Ovary (tissue), 7 donors: ENCODE measurements at regions not wholly inside any gene's neighbourhood (a gene's known extent, or its start where the extent isn't known, plus 50 kb on each side); places are given as distances from the start of the nearest gene placed in this dataset.

Experiments
- DNase-seq, 5 donors: peaks; one replicate each; pipeline ENCODE4 v3.0.0-alpha.2; 2019 to 2020
- H3K27ac ChIP-seq, 2 donors: fragments of 200-600 bp; one replicate each; pipeline versions ENCODE4 v1.5.1 to v1.8.0; 2019 to 2022
- H3K27me3 ChIP-seq: fragments of 200-600 bp; one replicate; pipeline ENCODE4 v1.8.0; 2022
- H3K36me3 ChIP-seq: fragments of 200-600 bp; sonication (generic); one replicate; pipeline ENCODE4 v1.5.1; 2019
- H3K4me1 ChIP-seq: one replicate; pipeline ENCODE4 v1.8.1; 2013; ENCODE audit warnings: mild to moderate bottlenecking, moderate library complexity; ENCODE audit not compliant: insufficient read depth
- H3K4me3 ChIP-seq: fragments of 200-600 bp; sonication (generic); one replicate; pipeline ENCODE4 v1.5.1; 2017
- H3K9me3 ChIP-seq, 2 donors: fragments of 200-600 bp in 1 of 2; sonication (generic) in 1 of 2; one replicate each; pipeline versions ENCODE4 v1.5.1 to v1.8.1; 2013 to 2019; ENCODE audit warnings: mild to moderate bottlenecking in 1 of 2, moderate library complexity in 1 of 2
- CTCF ChIP-seq, 3 donors: fragments of 450-650 bp in 2 of 3; fragments of 200-600 bp in 1 of 3; IDR thresholded peaks; one replicate each; pipeline versions ENCODE4 v1.5.1 to v1.8.0; 2016 to 2022; ENCODE audit warnings: antibody characterized with exemption in 3 of 3, mild to moderate bottlenecking in 1 of 3
- EP300 ChIP-seq: sonication (generic); formaldehyde crosslinking; IDR thresholded peaks from one replicate; pipeline ENCODE4 v1.6.1; 2017; ENCODE audit warnings: antibody characterized with exemption
- POLR2A ChIP-seq: fragments of 450-650 bp; IDR thresholded peaks from one replicate; pipeline ENCODE4 v1.6.1; 2017; ENCODE audit warnings: antibody characterized with exemption, mild to moderate bottlenecking, moderate library complexity
- WGBS, 3 donors: extraction: QIAGEN DNeasy Blood & Tissue Kit in 1 of 3; methylation state at CpG; one replicate each; pipeline versions ENCODE4 v1.1.5 to v1.1.7; 2013 to 2017; 5-methylcytosine and 5-hydroxymethylcytosine counted together
- intact Hi-C, 4 donors: fragments of 100-400 bp; cut with DNase I; formaldehyde crosslinking; loops; one replicate each; pipeline versions ENCODE4 v1.11.0 to v1.15.1; 2022 to 2023
- donor health status: DM: no; HTN: no; CAD: no; lungs with moderate emphysema.
- donor health status: DM: no; HTN: no; CAD: no.
- donor health status: Bipolar disorder and iron deficiency.
- donor health status: DM: no; HTN: no; CAD: no.
- donor health status: DM: yes; HTN: yes; CAD: no.

GRCh38 chr7:119969763-119970162, 303.2 kb upstream of the KCND2 start:
- no peak overlapping the region for H3K4me3 ChIP-seq
- no peaks in the 10 kb centered on the region for H3K4me1 ChIP-seq
- no peak overlapping the region for H3K27ac ChIP-seq
- no peaks in the 10 kb centered on the region for H3K9me3 ChIP-seq
- no peaks in the 10 kb centered on the region for H3K27me3 ChIP-seq
- WGBS, 3 donors = 94 to 96% (median 95%) methylated on average over 2 of the region's 2 CpGs
- no peak for TF ChIP-seq CTCF (IDR thresholded peaks at IDR 0.05)
- no peaks in the 10 kb centered on the region for H3K36me3 ChIP-seq
- DNase-seq = no peak
- intact Hi-C loops = no loop called here

- Histone ChIP-seq H3K36me3 (no peaks in the 10 kb centered on the region), H3K9me3 (no peaks in the 10 kb centered on the region), H3K27ac (no peak overlapping the region), H3K4me1 (no peaks in the 10 kb centered on the region), H3K4me3 (no peak overlapping the region), H3K27me3 (no peaks in the 10 kb centered on the region)
- intact Hi-C loops = no loop called here
- DNase-seq = no peak
- WGBS, 3 donors = 63 to 65% (median 64%) methylated on average over 1 of the region's 1 CpG
- no peak for TF ChIP-seq CTCF (IDR thresholded peaks at IDR 0.05)
- TF ChIP-seq POLR2A = no peak
- TF ChIP-seq EP300 = no peak
These were observed 298.0 kb upstream of the KCND2 start for GRCh38 chr7:119974972-119975371.

GRCh38 chr7:119982884-119983283, 290.1 kb upstream of the KCND2 start:
- TF ChIP-seq EP300 (no peak), CTCF (IDR thresholded peaks at IDR 0.05) (no peak), POLR2A (no peak)
- WGBS, 3 donors = 84 to 91% (median 87%) methylated on average over 4 of the region's 4 CpGs
- Histone ChIP-seq H3K4me1 (no peaks in the 10 kb centered on the region), H3K27ac (no peak overlapping the region), H3K9me3 (no peaks in the 10 kb centered on the region), H3K27me3 (no peaks in the 10 kb centered on the region), H3K4me3 (no peak overlapping the region), H3K36me3 (no peaks in the 10 kb centered on the region)
- intact Hi-C loops = no loop called here
- no peak for DNase-seq

GRCh38 chr7:119983468-119983867, 289.5 kb upstream of the KCND2 start:
- Histone ChIP-seq H3K36me3 (no peaks in the 10 kb centered on the region), H3K27me3 (no peaks in the 10 kb centered on the region), H3K27ac (no peak overlapping the region), H3K9me3 (no peaks in the 10 kb centered on the region), H3K4me1 (no peaks in the 10 kb centered on the region), H3K4me3 (no peak overlapping the region)
- no peak for DNase-seq
- no peak for TF ChIP-seq CTCF (IDR thresholded peaks at IDR 0.05)
- no peak for TF ChIP-seq EP300
- TF ChIP-seq POLR2A = no peak
- 98 to 99% (median 98%) methylated on average over 5 of the region's 5 CpGs for WGBS, 3 donors
- intact Hi-C loops = no loop called here

GRCh38 chr7:119984247-119984646, 288.7 kb upstream of the KCND2 start:
- DNase-seq = no peak
- Histone ChIP-seq H3K36me3 (no peaks in the 10 kb centered on the region), H3K4me1 (no peaks in the 10 kb centered on the region), H3K27me3 (no peaks in the 10 kb centered on the region), H3K27ac (no peak overlapping the region), H3K9me3 (no peaks in the 10 kb centered on the region), H3K4me3 (no peak overlapping the region)
- TF ChIP-seq POLR2A = no peak
- intact Hi-C loops = no loop called here
- 93 to 96% (median 93%) methylated on average over 3 of the region's 3 CpGs for WGBS, 3 donors
